Neural cell (in vitro differentiated cells): ENCODE measurements at regions not wholly inside any gene's neighbourhood (a gene's known extent, or its start where the extent isn't known, plus 50 kb on each side); places are given as distances from the start of the nearest gene placed in this dataset.

Experiments
- H2AFZ ChIP-seq: fragments of 200-600, 300-800 bp; sonication (generic), shearing (Covaris generic); 2 replicates; pipeline ENCODE4 v1.6.0; 2014; ENCODE audit warnings: low read depth, mild to moderate bottlenecking, antibody characterized with exemption, low read length, moderate library complexity
- H3F3A ChIP-seq: fragments of 200-600 bp; shearing (Covaris generic); 2 replicates; pipeline ENCODE4 v1.6.1; 2016; ENCODE audit warnings: mild to moderate bottlenecking, moderate library complexity, mixed read lengths, antibody characterized with exemption, low read length; ENCODE audit not compliant: insufficient read depth, poor library complexity, severe bottlenecking
- H3K27ac ChIP-seq: fragments of 200-600, 300-800 bp; sonication (generic), shearing (Covaris generic); 2 replicates; pipeline ENCODE4 v1.5.1; 2014; ENCODE audit warnings: mild to moderate bottlenecking, low read length, moderate library complexity
- H3K27me3 ChIP-seq: fragments of 300-800, 200-600 bp; sonication (generic), shearing (Covaris generic); 2 replicates; pipeline ENCODE4 v1.6.0; 2014; ENCODE audit warnings: mild to moderate bottlenecking, low read depth, low read length, moderate library complexity; ENCODE audit not compliant: insufficient read depth
- H3K36me3 ChIP-seq: fragments of 300-800, 200-600 bp; sonication (generic), shearing (Covaris generic); 2 replicates; pipeline ENCODE4 v1.5.1; 2014; ENCODE audit warnings: mild to moderate bottlenecking, antibody characterized with exemption, low read length, moderate library complexity; ENCODE audit not compliant: insufficient read depth
- H3K4me2 ChIP-seq: fragments of 300-800, 200-600 bp; sonication (generic), shearing (Covaris generic); 2 replicates; pipeline ENCODE4 v1.6.0; 2014; ENCODE audit warnings: mild to moderate bottlenecking, low read length
- H3K4me3 ChIP-seq: fragments of 300-800, 200-600 bp; sonication (generic), shearing (Covaris generic); 2 replicates; pipeline ENCODE4 v1.5.1; 2014; ENCODE audit warnings: mild to moderate bottlenecking, low read length, moderate library complexity
- H3K79me2 ChIP-seq: fragments of 200-600 bp; shearing (Covaris generic); replicated peaks from 2 replicates; pipeline ENCODE4 v1.6.0; 2014; ENCODE audit warnings: mild to moderate bottlenecking, low read length, moderate library complexity; ENCODE audit not compliant: insufficient read depth
- H3K9ac ChIP-seq: fragments of 300-800, 200-600 bp; sonication (generic), shearing (Covaris generic); 2 replicates; pipeline ENCODE4 v1.6.1; 2016; ENCODE audit warnings: mild to moderate bottlenecking, low read length, mixed read lengths
- H3K9me2 ChIP-seq: fragments of 200-600 bp; shearing (Covaris generic); 2 replicates; pipeline ENCODE4 v1.6.1; 2016; ENCODE audit warnings: mild to moderate bottlenecking, low read length, mixed read lengths; ENCODE audit not compliant: insufficient read depth
- H3K9me3 ChIP-seq: fragments of 200-600, 300-800 bp; sonication (generic), shearing (Covaris generic); 2 replicates; pipeline ENCODE4 v1.6.1; 2016; ENCODE audit warnings: mild to moderate bottlenecking, mixed run types, low read length, moderate library complexity, mixed read lengths
- H4K20me1 ChIP-seq: fragments of 200-600 bp; shearing (Covaris generic); 2 replicates; pipeline ENCODE4 v1.6.1; 2016; ENCODE audit warnings: mild to moderate bottlenecking, mixed run types; ENCODE audit not compliant: insufficient read depth
- EP300 ChIP-seq: fragments of 450-650 bp; conservative IDR thresholded peaks from 2 replicates; pipeline ENCODE4 v1.6.1; 2014; ENCODE audit warnings: antibody characterized with exemption, mild to moderate bottlenecking, moderate library complexity; ENCODE audit not compliant: poor library complexity, severe bottlenecking
- EZH2 ChIP-seq: fragments of 200-600, 300-800 bp; shearing (Covaris generic), sonication (generic); IDR thresholded peaks from 2 replicates; pipeline ENCODE4 v1.6.1; 2014; ENCODE audit warnings: antibody characterized with exemption, low read length, borderline replicate concordance, mild to moderate bottlenecking; ENCODE audit not compliant: insufficient read depth, poor library complexity, severe bottlenecking
- MXI1 ChIP-seq: fragments of 450-650 bp; conservative IDR thresholded peaks from 2 replicates; pipeline ENCODE4 v1.6.1; 2014; ENCODE audit warnings: antibody characterized with exemption, mild to moderate bottlenecking; ENCODE audit not compliant: poor library complexity, severe bottlenecking
- POLR2AphosphoS5 ChIP-seq: IDR thresholded peaks from 2 replicates; pipeline ENCODE4 v1.6.1; 2012
- RAD21 ChIP-seq: fragments of 450-650 bp; conservative IDR thresholded peaks from 2 replicates; pipeline ENCODE4 v1.6.1; 2014; ENCODE audit warnings: antibody characterized with exemption, mild to moderate bottlenecking, moderate library complexity
- SMC3 ChIP-seq: fragments of 450-650 bp; conservative IDR thresholded peaks from 2 replicates; pipeline ENCODE4 v1.6.1; 2014; ENCODE audit warnings: antibody characterized with exemption, mild to moderate bottlenecking, moderate library complexity; ENCODE audit not compliant: poor library complexity
- TAF1 ChIP-seq: IDR thresholded peaks from 2 replicates; pipeline ENCODE4 v1.6.1; 2012; ENCODE audit warnings: low read depth
- TF ChIP-seq, protein P1 (sequence below): fragments of 450-650 bp; IDR thresholded peaks from 2 replicates; pipeline ENCODE4 v1.5.1; 2014; ENCODE audit warnings: antibody characterized with exemption, mild to moderate bottlenecking, moderate library complexity; ENCODE audit not compliant: poor library complexity, severe bottlenecking
- TF ChIP-seq, protein P2 (sequence below): IDR thresholded peaks from 2 replicates; pipeline ENCODE4 v1.6.1; 2012; ENCODE audit warnings: borderline replicate concordance

- no peaks in the 10 kb centered on the region for H3K9me2 ChIP-seq
- H3K4me2 ChIP-seq = no peak overlapping the region
- no peaks in the 10 kb centered on the region for H3K27me3 ChIP-seq
These were observed 215.1 kb upstream of the PAPPA start for GRCh38 chr9:115938479-115938878.

GRCh38 chr9:115939065-115939765 lies 214.4 kb upstream of the PAPPA start:
- no peak overlapping the region for H3K9ac ChIP-seq

More at GRCh38 chr9:115938479-115938878, 215.1 kb upstream of the PAPPA start:
- Histone ChIP-seq H2AFZ (no peak overlapping the region), H3K9me3 (no peaks in the 10 kb centered on the region), H3K9ac (no peak overlapping the region), H3K79me2 (no peaks in the 10 kb centered on the region), H3F3A (no peaks in the 10 kb centered on the region), H3K4me3 (no peak overlapping the region), H4K20me1 (no peaks in the 10 kb centered on the region), H3K27ac (no peak overlapping the region), H3K36me3 (no peaks in the 10 kb centered on the region)
- TF ChIP-seq EZH2 = no peak
- no peak for TF ChIP-seq RAD21
- TF ChIP-seq TAF1 = no peak
- TF ChIP-seq, protein P1, sequence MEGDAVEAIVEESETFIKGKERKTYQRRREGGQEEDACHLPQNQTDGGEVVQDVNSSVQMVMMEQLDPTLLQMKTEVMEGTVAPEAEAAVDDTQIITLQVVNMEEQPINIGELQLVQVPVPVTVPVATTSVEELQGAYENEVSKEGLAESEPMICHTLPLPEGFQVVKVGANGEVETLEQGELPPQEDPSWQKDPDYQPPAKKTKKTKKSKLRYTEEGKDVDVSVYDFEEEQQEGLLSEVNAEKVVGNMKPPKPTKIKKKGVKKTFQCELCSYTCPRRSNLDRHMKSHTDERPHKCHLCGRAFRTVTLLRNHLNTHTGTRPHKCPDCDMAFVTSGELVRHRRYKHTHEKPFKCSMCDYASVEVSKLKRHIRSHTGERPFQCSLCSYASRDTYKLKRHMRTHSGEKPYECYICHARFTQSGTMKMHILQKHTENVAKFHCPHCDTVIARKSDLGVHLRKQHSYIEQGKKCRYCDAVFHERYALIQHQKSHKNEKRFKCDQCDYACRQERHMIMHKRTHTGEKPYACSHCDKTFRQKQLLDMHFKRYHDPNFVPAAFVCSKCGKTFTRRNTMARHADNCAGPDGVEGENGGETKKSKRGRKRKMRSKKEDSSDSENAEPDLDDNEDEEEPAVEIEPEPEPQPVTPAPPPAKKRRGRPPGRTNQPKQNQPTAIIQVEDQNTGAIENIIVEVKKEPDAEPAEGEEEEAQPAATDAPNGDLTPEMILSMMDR = no peak
- no peak for TF ChIP-seq POLR2AphosphoS5
- TF ChIP-seq, protein P2, sequence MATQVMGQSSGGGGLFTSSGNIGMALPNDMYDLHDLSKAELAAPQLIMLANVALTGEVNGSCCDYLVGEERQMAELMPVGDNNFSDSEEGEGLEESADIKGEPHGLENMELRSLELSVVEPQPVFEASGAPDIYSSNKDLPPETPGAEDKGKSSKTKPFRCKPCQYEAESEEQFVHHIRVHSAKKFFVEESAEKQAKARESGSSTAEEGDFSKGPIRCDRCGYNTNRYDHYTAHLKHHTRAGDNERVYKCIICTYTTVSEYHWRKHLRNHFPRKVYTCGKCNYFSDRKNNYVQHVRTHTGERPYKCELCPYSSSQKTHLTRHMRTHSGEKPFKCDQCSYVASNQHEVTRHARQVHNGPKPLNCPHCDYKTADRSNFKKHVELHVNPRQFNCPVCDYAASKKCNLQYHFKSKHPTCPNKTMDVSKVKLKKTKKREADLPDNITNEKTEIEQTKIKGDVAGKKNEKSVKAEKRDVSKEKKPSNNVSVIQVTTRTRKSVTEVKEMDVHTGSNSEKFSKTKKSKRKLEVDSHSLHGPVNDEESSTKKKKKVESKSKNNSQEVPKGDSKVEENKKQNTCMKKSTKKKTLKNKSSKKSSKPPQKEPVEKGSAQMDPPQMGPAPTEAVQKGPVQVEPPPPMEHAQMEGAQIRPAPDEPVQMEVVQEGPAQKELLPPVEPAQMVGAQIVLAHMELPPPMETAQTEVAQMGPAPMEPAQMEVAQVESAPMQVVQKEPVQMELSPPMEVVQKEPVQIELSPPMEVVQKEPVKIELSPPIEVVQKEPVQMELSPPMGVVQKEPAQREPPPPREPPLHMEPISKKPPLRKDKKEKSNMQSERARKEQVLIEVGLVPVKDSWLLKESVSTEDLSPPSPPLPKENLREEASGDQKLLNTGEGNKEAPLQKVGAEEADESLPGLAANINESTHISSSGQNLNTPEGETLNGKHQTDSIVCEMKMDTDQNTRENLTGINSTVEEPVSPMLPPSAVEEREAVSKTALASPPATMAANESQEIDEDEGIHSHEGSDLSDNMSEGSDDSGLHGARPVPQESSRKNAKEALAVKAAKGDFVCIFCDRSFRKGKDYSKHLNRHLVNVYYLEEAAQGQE = no peak
- no peak for TF ChIP-seq SMC3
- TF ChIP-seq MXI1 = no peak
- no peak for TF ChIP-seq EP300

More at GRCh38 chr9:115939065-115939765, 214.4 kb upstream of the PAPPA start:
- no peak overlapping the region for H3K27ac ChIP-seq
- no peaks in the 10 kb centered on the region for H3K36me3 ChIP-seq
- no peak overlapping the region for H3K4me3 ChIP-seq
- no peaks in the 10 kb centered on the region for H3K79me2 ChIP-seq
- H4K20me1 ChIP-seq = no peaks in the 10 kb centered on the region
- no peak for TF ChIP-seq EP300
- TF ChIP-seq RAD21 = no peak
- TF ChIP-seq EZH2 = no peak
- H3K4me2 ChIP-seq = no peak overlapping the region
- H3K27me3 ChIP-seq = no peaks in the 10 kb centered on the region
- H3F3A ChIP-seq = no peaks in the 10 kb centered on the region
- H3K9me3 ChIP-seq = no peaks in the 10 kb centered on the region
- no peak overlapping the region for H2AFZ ChIP-seq
- H3K9me2 ChIP-seq = no peaks in the 10 kb centered on the region
